ENCODE measurements at regions not wholly inside any gene's neighbourhood (a gene's known extent, or its start where the extent isn't known, plus 50 kb on each side); places are given as distances from the start of the nearest gene placed in this dataset.

DNA sequence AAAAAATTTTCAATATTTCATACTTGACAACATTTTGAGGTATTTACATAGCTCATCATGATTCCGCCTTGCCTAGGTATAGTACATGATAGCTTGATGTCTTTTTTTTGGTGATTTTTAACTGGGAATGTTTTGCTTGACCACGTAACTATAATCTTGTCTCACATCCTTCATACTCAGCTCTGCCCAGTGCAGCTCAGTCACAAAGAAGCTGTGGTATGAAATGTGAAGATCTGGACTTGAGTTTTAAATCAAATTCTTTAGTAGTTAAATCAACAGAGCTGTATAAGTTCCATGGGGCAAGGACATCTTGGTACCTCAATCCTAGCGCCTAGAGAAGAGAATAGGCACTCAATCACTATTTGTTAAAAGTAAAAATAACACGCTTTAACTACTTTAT is 276.3 kb upstream of the DKK2 start:
- TF ChIP-seq, protein P1, sequence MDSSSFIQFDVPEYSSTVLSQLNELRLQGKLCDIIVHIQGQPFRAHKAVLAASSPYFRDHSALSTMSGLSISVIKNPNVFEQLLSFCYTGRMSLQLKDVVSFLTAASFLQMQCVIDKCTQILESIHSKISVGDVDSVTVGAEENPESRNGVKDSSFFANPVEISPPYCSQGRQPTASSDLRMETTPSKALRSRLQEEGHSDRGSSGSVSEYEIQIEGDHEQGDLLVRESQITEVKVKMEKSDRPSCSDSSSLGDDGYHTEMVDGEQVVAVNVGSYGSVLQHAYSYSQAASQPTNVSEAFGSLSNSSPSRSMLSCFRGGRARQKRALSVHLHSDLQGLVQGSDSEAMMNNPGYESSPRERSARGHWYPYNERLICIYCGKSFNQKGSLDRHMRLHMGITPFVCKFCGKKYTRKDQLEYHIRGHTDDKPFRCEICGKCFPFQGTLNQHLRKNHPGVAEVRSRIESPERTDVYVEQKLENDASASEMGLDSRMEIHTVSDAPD (CRISPR knock-in tag; IDR thresholded peaks at IDR 0.05) = no peak
- TF ChIP-seq NR2C2 (CRISPR knock-in tag; IDR thresholded peaks at IDR 0.05) (no peak), NR2C2 (tag; IDR thresholded peaks at IDR 0.05) (no peak), CHD2 (IDR thresholded peaks at IDR 0.05; ENCODE audit: low read depth, low read length) (no peak), SMAD4 (CRISPR knock-in tag; conservative IDR thresholded peaks at IDR 0.05) (no peak), GABPA (tag; conservative IDR thresholded peaks at IDR 0.05; ENCODE audit: low read depth) (no peak), YY1 (IDR thresholded peaks at IDR 0.05; ENCODE audit: borderline replicate concordance in 1 of 3, control insufficient read depth in 1 of 3, extremely low read depth in 1 of 3, insufficient read depth in 3 of 3, insufficient read length in 1 of 3, insufficient replicate concordance in 2 of 3, low read depth in 1 of 3, low read length in 2 of 3) (no peak)
- TF ChIP-seq, protein P2, sequence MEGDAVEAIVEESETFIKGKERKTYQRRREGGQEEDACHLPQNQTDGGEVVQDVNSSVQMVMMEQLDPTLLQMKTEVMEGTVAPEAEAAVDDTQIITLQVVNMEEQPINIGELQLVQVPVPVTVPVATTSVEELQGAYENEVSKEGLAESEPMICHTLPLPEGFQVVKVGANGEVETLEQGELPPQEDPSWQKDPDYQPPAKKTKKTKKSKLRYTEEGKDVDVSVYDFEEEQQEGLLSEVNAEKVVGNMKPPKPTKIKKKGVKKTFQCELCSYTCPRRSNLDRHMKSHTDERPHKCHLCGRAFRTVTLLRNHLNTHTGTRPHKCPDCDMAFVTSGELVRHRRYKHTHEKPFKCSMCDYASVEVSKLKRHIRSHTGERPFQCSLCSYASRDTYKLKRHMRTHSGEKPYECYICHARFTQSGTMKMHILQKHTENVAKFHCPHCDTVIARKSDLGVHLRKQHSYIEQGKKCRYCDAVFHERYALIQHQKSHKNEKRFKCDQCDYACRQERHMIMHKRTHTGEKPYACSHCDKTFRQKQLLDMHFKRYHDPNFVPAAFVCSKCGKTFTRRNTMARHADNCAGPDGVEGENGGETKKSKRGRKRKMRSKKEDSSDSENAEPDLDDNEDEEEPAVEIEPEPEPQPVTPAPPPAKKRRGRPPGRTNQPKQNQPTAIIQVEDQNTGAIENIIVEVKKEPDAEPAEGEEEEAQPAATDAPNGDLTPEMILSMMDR (IDR thresholded peaks at IDR 0.05 in 2 of 3, conservative IDR thresholded peaks at IDR 0.05 in 1 of 3; ENCODE audit: insufficient read depth in 2 of 3, low read depth in 1 of 3, low read length in 3 of 3) = no peak
- TF ChIP-seq, protein P3, sequence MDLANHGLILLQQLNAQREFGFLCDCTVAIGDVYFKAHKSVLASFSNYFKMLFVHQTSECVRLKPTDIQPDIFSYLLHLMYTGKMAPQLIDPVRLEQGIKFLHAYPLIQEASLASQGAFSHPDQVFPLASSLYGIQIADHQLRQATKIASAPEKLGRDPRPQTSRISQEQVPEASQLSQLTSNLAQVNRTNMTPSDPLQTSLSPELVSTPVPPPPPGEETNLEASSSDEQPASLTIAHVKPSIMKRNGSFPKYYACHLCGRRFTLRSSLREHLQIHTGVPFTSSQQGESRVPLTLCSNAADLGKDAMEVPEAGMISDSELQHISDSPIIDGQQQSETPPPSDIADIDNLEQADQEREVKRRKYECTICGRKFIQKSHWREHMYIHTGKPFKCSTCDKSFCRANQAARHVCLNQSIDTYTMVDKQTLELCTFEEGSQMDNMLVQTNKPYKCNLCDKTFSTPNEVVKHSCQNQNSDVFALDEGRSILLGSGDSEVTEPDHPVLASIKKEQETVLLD (IDR thresholded peaks at IDR 0.05) = no peak

Data from K562 (cell line).